ENCODE measurements at regions not wholly inside any gene's neighbourhood (a gene's known extent, or its start where the extent isn't known, plus 50 kb on each side); places are given as distances from the start of the nearest gene placed in this dataset.

DNA sequence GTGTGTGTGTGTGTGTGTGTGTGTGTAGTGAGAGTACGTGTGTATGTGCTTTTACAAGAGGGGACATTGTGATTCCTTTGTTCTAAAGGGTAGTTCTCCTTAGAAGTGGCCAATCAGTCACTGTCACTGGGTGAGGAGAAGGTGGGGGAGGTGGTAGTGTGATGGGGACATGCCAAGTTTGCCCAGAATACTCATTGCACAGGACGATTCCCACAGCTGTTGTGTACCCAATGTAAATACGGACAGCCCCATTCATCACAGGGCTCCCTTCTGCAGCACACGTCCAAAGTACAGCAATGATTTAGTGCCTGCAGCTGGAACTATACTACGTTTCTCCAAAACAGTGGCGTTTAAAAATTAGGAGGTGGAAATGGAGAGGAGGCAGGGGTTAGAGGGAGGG lies 287.8 kb downstream of the TLR4 start:
- H4K20me1 ChIP-seq (ENCODE audit: control insufficient read depth, extremely low read depth, insufficient read depth, low read length) = no peaks in the 10 kb centered on the region
- H3K36me3 ChIP-seq (ENCODE audit: control insufficient read depth, insufficient read depth, low read length) = no peaks in the 10 kb centered on the region
- no peak overlapping the region for H3K4me2 ChIP-seq (ENCODE audit: extremely low read depth, insufficient read depth, low read length)
- no peaks in the 10 kb centered on the region for H3K27me3 ChIP-seq (ENCODE audit: control insufficient read depth, insufficient read depth, low read length)
- H3K9ac ChIP-seq (ENCODE audit: insufficient read depth, low read length) = no peak overlapping the region
- DNase-seq (ENCODE audit: low read depth in 2 of 2) = no peak
- H2AFZ ChIP-seq (ENCODE audit: low read length) = no peak overlapping the region
- no peaks in the 10 kb centered on the region for H3K9me3 ChIP-seq (ENCODE audit: control insufficient read depth, insufficient read depth, low read depth, low read length)
- no peak for TF ChIP-seq EZH2 (IDR thresholded peaks at IDR 0.05; ENCODE audit: low read length, missing control alignments)
- TF ChIP-seq, protein P1, sequence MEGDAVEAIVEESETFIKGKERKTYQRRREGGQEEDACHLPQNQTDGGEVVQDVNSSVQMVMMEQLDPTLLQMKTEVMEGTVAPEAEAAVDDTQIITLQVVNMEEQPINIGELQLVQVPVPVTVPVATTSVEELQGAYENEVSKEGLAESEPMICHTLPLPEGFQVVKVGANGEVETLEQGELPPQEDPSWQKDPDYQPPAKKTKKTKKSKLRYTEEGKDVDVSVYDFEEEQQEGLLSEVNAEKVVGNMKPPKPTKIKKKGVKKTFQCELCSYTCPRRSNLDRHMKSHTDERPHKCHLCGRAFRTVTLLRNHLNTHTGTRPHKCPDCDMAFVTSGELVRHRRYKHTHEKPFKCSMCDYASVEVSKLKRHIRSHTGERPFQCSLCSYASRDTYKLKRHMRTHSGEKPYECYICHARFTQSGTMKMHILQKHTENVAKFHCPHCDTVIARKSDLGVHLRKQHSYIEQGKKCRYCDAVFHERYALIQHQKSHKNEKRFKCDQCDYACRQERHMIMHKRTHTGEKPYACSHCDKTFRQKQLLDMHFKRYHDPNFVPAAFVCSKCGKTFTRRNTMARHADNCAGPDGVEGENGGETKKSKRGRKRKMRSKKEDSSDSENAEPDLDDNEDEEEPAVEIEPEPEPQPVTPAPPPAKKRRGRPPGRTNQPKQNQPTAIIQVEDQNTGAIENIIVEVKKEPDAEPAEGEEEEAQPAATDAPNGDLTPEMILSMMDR (conservative IDR thresholded peaks at IDR 0.05 in 1 of 2, IDR thresholded peaks at IDR 0.05 in 1 of 2; ENCODE audit: low read depth in 1 of 2, low read length in 2 of 2) = no peak
- no peak overlapping the region for H3K4me3 ChIP-seq (replicated peaks in 1 of 4; ENCODE audit: control extremely low read depth in 1 of 4, insufficient read depth in 1 of 4, low read depth in 3 of 4, low read length in 4 of 4)
- H3K27ac ChIP-seq (ENCODE audit: insufficient read depth, low read length) = no peak overlapping the region
- no peaks in the 10 kb centered on the region for H3K79me2 ChIP-seq (ENCODE audit: control insufficient read depth, insufficient read depth, low read length)
- H3K4me1 ChIP-seq (ENCODE audit: control insufficient read depth, extremely low read depth, insufficient read depth, low read length) = no peaks in the 10 kb centered on the region

DNA sequence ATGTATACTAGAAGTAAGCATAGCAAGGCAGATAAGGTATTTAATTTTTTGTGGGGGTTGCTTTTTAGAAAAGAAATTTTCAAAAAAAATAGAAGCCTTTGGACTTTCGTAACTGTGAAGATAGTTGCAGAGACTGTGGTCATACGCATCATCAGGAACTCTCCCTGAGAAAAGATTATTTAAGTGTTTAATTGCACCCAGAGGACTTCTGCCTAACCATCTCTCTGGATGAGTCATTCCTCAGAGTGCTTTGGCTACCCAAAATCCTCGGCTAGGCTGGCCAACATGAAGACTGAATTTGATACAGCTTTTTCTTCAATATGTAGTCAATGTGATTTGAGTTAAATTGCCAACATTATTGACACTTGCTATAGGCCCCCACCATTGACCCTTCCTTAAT lies 296.4 kb downstream of the TLR4 start:
- TF ChIP-seq, protein P1 (conservative IDR thresholded peaks at IDR 0.05 in 1 of 2, IDR thresholded peaks at IDR 0.05 in 1 of 2; ENCODE audit: low read depth in 1 of 2, low read length in 2 of 2) = no peak
- no peak for TF ChIP-seq EZH2 (IDR thresholded peaks at IDR 0.05; ENCODE audit: low read length, missing control alignments)

DNA sequence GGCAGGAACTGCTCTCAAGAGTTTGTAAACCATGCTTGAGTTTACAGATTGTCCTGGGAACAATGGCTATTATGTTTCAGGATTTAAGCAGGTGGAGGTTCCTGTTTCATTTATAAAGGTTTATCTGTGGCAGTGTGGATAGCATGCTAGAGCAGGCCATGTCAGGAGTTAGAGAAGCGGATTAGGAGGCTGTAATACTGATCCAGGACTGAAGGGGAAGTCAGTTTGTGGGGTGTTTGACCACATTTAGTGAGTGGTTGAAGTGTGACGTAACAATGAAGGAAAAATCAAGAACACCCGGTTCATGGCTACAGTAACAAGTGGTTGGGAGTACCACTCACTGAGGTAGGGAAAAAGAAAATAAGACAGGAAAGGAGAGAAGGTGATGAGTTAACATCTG lies 299.0 kb downstream of the TLR4 start:
- Histone ChIP-seq H3K79me2 (ENCODE audit: control insufficient read depth, insufficient read depth, low read length) (no peaks in the 10 kb centered on the region), H3K9me3 (ENCODE audit: control insufficient read depth, insufficient read depth, low read depth, low read length) (no peaks in the 10 kb centered on the region), H3K4me2 (ENCODE audit: extremely low read depth, insufficient read depth, low read length) (no peak overlapping the region), H2AFZ (ENCODE audit: low read length) (no peak overlapping the region), H3K4me1 (ENCODE audit: control insufficient read depth, extremely low read depth, insufficient read depth, low read length) (no peaks in the 10 kb centered on the region), H3K27ac (ENCODE audit: insufficient read depth, low read length) (no peak overlapping the region), H3K9ac (ENCODE audit: insufficient read depth, low read length) (no peak overlapping the region), H3K27me3 (ENCODE audit: control insufficient read depth, insufficient read depth, low read length) (no peaks in the 10 kb centered on the region), H4K20me1 (ENCODE audit: control insufficient read depth, extremely low read depth, insufficient read depth, low read length) (no peaks in the 10 kb centered on the region), H3K36me3 (ENCODE audit: control insufficient read depth, insufficient read depth, low read length) (no peaks in the 10 kb centered on the region), H3K4me3 (replicated peaks in 1 of 4; ENCODE audit: control extremely low read depth in 1 of 4, insufficient read depth in 1 of 4, low read depth in 3 of 4, low read length in 4 of 4) (no peak overlapping the region)
- DNase-seq (ENCODE audit: low read depth in 2 of 2) = no peak
- TF ChIP-seq, protein P1 (conservative IDR thresholded peaks at IDR 0.05 in 1 of 2, IDR thresholded peaks at IDR 0.05 in 1 of 2; ENCODE audit: low read depth in 1 of 2, low read length in 2 of 2) = no peak
- no peak for TF ChIP-seq EZH2 (IDR thresholded peaks at IDR 0.05; ENCODE audit: low read length, missing control alignments)

More for the DNA sequence above, 296.4 kb downstream of the TLR4 start:
- H3K9me3 ChIP-seq (ENCODE audit: control insufficient read depth, insufficient read depth, low read depth, low read length) = no peaks in the 10 kb centered on the region
- H3K36me3 ChIP-seq (ENCODE audit: control insufficient read depth, insufficient read depth, low read length) = no peaks in the 10 kb centered on the region
- no peak overlapping the region for H3K9ac ChIP-seq (ENCODE audit: insufficient read depth, low read length)
- H3K4me3 ChIP-seq (replicated peaks in 1 of 4; ENCODE audit: control extremely low read depth in 1 of 4, insufficient read depth in 1 of 4, low read depth in 3 of 4, low read length in 4 of 4) = no peak overlapping the region
- H3K79me2 ChIP-seq (ENCODE audit: control insufficient read depth, insufficient read depth, low read length) = no peaks in the 10 kb centered on the region
- H4K20me1 ChIP-seq (ENCODE audit: control insufficient read depth, extremely low read depth, insufficient read depth, low read length) = no peaks in the 10 kb centered on the region
- H3K4me1 ChIP-seq (ENCODE audit: control insufficient read depth, extremely low read depth, insufficient read depth, low read length) = no peaks in the 10 kb centered on the region
- H2AFZ ChIP-seq (ENCODE audit: low read length) = no peak overlapping the region
- no peak for DNase-seq (ENCODE audit: low read depth in 2 of 2)
- H3K4me2 ChIP-seq (ENCODE audit: extremely low read depth, insufficient read depth, low read length) = no peak overlapping the region
- no peaks in the 10 kb centered on the region for H3K27me3 ChIP-seq (ENCODE audit: control insufficient read depth, insufficient read depth, low read length)
- no peak overlapping the region for H3K27ac ChIP-seq (ENCODE audit: insufficient read depth, low read length)
